Umbilical cord (tissue), 1 donor: ENCODE measurements at regions not wholly inside any gene's neighbourhood (a gene's known extent, or its start where the extent isn't known, plus 50 kb on each side); places are given as distances from the start of the nearest gene placed in this dataset.
"Not testable (repeated sequence)": the region's sequence is repeated elsewhere in the genome, so short reads cannot be mapped to it uniquely, and the experiment has no call there.

Experiments used
- DNase-seq: peaks from one replicate; pipeline ENCODE4 v3.0.0-alpha.2; 2015; ENCODE audit warnings: low spot score

DNA sequence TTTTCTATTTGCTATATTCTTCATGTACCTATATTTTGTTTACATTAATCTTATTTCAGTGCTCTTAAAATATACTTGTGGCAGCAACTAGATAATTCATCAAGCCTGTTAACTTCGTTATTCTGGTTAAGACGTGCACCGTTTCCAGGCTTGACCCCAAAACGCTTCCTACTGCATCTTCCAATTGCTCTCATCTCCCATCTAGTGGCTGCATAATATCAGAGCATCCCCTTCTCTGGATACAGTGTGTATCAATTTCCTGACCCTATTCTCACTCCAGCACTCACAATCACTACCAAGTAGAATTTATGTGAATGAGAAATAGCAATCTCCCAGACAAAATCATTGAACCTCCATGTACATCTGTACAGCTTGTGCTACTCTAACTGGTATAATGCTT, 1280.3 kb upstream of the B3GALT2 start:
- DNase-seq = no peak

DNA sequence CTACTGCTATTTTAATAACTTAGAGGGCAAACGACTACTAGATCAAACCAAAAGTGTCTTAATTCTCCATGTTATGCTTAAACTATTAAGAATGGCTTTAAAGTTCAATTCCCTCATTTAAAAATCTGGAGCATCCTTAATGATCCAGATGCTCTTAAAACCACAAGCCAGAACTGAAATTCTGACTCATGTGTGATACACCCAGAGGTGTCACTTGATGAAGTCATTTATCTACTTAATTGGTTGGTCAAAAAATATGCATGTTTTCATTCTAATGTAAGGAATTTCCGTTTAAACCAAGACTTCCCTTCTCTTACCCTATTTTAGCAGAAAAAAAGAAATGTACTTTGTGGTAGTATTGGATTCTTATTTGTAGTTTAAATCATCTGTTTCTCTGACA, 1261.2 kb upstream of the B3GALT2 start:
- no peak for DNase-seq

GRCh38 chr1:194445244-194445643, 1258.8 kb upstream of the B3GALT2 start:
- no peak for DNase-seq

GRCh38 chr1:194442901-194443575, 1256.6 kb upstream of the B3GALT2 start:
- DNase-seq = no peak

DNA sequence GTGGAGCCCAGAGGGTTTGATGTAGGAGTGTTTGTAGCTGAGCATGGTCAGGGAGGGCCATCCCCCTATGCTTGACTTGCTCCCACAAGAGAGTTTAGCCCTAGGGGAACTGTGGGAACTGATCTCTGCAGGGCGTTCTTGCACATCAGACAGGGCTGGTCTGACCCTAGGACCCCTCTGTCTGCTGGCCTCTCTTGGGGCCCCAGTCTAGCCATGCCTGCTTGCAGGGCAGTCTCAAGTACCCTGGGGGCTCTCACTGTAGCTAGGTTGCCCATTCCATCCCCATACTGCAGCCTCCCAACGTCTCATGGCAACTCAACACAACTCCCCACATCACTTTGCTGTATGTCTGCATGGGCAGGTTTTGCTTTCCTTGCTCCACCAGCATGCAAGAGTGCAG, 1250.7 kb upstream of the B3GALT2 start:
- DNase-seq = no peak

DNA sequence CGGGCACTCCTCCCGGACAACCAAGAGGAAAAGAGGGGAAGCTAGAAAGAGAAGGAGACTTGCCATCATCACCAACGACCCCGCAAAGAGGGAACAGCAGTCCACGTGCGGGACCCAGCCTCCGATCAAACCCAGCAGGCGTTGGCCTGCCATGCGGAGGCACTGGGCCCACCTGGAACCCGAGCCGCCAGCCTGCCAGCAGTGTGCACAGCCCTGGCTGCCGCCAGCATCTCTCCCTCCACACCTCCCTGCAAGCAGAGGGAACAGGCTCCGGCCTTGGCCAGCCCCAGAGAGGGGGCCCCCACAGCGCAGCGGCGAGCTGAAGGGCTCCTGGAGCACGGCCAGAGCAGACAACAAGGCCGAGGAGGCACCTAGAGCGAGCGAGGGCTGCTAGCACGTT, 1244.7 kb upstream of the B3GALT2 start:
- DNase-seq = no peak

GRCh38 chr1:194420706-194421105, 1234.3 kb upstream of the B3GALT2 start:
- no peak for DNase-seq

DNA sequence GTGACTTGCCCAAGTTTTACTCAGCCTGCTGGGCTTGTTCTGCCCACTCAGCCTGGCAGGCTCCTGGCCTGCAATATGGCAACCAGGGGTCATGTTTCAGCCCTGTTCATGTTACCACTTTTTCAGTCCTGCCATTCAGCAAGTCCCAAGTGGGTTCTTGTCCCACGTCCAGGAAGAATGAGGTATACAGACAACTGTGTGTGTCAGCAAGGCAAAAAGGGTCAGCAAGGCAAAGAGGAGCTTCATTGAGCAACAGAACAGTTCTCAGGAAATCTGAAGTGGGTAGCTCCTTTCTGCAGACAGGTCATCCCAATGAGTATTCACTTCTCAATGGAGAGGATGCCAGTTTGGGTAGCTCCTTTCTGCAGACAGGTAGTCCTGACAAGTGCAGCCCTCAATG, 1233.3 kb upstream of the B3GALT2 start:
- no peak for DNase-seq

GRCh38 chr1:194410756-194411155, 1224.3 kb upstream of the B3GALT2 start:
- no peak for DNase-seq

DNA sequence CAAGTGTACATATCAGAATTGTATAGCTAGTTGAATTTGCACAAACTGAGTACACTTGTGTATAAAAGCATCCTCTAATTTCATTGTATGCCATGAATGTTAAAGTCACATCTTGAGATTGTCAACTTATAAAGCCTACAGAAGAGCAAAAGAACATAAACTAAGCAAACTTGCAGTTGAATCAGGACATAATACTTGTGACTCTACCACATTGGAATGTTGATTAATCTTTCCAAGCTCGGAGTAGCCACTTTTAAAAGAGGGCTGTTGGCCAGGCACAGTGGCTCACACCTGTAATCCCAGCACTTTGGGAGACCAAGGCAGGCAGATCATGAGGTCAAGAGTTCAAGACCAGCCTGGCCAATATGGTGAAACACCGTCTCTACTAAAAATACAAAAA, 1220.8 kb upstream of the B3GALT2 start:
- peak; percentile 1 for DNase-seq

DNA sequence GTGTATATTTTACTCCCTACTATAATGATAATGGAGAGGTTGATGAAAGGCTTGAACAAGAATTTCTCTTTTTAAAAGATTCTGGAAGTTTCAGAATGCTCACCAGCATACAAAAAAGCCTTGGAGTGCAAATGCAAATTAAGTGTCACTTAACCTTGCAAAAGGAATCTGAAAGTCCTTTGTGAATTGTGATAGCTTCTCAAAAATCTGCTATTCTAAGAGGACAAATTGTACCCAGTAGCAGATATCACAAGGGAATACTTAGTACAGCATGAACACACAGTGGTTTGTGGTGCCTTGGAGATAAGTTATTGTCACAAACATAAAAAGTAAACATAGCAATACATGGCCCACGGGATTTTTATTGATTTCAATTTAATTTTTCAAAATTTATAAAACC, 1208.3 kb upstream of the B3GALT2 start:
- no peak for DNase-seq

GRCh38 chr1:194387531-194387930, 1201.1 kb upstream of the B3GALT2 start:
- DNase-seq = no peak

- no peak for DNase-seq
Measured at GRCh38 chr1:194378517-194378916, 1192.1 kb upstream of the B3GALT2 start.

- DNase-seq = no peak
Measured at GRCh38 chr1:194374649-194375048, 1188.2 kb upstream of the B3GALT2 start.

- DNase-seq = no peak
Measured at GRCh38 chr1:194372266-194372665, 1185.9 kb upstream of the B3GALT2 start.

- DNase-seq = no peak
Measured at GRCh38 chr1:194369622-194370021, 1183.2 kb upstream of the B3GALT2 start.

GRCh38 chr1:194369060-194369459, 1182.6 kb upstream of the B3GALT2 start:
- DNase-seq = no peak

GRCh38 chr1:194367121-194367520, 1180.7 kb upstream of the B3GALT2 start:
- DNase-seq = no peak

- no peak for DNase-seq
Measured at GRCh38 chr1:194366705-194367104, 1180.3 kb upstream of the B3GALT2 start.

GRCh38 chr1:194362327-194362726, 1175.9 kb upstream of the B3GALT2 start:
- DNase-seq = no peak

- peak; percentile 5 for DNase-seq
Measured at GRCh38 chr1:194361374-194362131, 1175.1 kb upstream of the B3GALT2 start.

DNA sequence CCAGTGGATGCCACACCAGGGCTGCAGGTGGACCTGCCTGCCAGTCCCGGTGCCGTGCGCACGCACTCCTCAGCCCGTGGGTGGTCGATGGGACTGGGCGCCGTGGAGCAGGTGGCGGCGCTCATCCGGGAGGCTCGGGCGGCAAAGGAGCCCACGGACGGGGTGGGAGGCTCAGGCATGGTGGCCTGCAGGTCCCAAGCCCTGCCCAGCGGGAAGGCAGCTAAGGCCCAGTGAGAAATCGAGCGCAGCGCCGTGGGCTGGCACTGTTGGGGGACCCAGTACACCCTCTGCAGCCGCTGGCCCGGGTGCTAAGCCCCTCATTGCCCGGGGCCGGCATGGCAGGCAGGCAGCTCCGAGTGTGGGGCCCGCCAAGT, 1171.8 kb upstream of the B3GALT2 start:
- DNase-seq = no peak

DNA sequence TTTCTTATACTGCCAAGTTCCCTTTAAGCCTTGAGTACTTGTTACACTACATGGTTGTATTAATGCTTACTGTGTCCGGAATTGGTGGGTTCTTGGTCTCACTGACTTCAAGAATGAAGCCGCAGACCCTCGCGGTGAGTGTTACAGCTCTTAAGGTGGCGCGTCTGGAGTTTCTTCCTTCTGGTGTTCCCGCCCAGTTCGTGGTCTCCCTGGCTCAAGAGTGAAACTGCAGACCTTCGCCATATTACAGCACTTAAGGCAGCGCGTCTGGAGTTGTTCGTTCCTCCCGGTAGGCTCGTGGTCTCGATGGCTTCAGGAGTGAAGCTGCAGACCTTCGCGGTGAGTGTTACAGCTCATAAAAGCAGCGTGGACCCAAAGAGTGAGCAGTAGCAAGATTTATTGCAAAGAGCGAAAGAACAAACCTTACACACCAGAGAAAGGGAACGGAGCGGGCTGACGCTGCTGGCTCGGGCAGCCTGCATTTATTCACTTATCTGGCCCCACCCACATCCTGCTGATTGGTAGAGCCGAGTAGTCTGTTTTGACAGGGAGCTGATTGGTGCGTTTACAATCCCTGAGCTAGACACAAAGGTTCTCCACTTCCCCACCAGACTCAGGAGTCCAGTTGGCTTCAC, 1171.3 kb upstream of the B3GALT2 start:
- DNase-seq = not testable (repeated sequence)
